GM12872 (cell line): ENCODE measurements at regions not wholly inside any gene's neighbourhood (a gene's known extent, or its start where the extent isn't known, plus 50 kb on each side); places are given as distances from the start of the nearest gene placed in this dataset.

ENCODE experiments used
- TF ChIP-seq, protein P1 (sequence below): IDR thresholded peaks from 3 replicates; pipeline ENCODE4 v1.5.1; 2011; ENCODE audit warnings: low read depth, mild to moderate bottlenecking, low read length, moderate library complexity; ENCODE audit not compliant: insufficient read depth

DNA sequence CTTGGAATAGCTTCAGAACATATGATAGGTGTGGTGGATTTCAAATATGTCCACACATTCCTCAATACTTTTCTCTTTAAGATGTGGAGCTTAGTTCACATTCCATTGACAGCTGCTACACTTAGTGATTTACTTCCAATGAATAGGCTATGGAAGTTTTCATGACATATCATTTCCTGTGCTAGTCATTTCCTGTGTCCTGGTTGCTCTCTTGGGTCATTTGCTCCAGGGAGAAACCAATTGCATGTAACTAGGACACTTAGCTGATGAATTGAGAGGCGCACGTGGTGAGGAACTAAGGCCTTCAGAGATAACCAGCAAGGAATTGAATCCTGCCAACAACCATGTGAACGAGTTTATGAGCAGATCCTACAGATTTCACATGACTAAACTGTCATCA lies 120.9 kb downstream of the SLC17A6 start:
- TF ChIP-seq, protein P1, sequence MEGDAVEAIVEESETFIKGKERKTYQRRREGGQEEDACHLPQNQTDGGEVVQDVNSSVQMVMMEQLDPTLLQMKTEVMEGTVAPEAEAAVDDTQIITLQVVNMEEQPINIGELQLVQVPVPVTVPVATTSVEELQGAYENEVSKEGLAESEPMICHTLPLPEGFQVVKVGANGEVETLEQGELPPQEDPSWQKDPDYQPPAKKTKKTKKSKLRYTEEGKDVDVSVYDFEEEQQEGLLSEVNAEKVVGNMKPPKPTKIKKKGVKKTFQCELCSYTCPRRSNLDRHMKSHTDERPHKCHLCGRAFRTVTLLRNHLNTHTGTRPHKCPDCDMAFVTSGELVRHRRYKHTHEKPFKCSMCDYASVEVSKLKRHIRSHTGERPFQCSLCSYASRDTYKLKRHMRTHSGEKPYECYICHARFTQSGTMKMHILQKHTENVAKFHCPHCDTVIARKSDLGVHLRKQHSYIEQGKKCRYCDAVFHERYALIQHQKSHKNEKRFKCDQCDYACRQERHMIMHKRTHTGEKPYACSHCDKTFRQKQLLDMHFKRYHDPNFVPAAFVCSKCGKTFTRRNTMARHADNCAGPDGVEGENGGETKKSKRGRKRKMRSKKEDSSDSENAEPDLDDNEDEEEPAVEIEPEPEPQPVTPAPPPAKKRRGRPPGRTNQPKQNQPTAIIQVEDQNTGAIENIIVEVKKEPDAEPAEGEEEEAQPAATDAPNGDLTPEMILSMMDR = no peak

DNA sequence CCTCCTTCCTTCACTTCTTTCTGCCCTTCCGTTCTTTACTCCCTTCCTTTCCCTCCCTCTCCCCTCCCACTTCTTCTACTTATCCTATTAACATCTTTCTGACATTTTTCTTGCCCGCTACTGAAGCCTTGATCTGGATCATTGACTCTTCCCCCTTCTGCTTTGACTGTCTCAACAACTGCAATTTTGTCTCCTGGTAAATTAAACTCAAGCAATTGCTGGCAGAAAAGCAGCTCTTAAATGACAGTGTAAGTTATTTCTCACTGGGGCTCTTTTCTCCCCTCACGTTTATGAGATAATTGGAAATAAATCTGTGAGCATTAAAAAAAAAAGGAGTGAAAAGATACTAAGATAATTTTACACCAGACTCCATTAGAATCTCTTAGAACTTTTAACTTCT lies 120.0 kb downstream of the SLC17A6 start:
- TF ChIP-seq, protein P1 = no peak

DNA sequence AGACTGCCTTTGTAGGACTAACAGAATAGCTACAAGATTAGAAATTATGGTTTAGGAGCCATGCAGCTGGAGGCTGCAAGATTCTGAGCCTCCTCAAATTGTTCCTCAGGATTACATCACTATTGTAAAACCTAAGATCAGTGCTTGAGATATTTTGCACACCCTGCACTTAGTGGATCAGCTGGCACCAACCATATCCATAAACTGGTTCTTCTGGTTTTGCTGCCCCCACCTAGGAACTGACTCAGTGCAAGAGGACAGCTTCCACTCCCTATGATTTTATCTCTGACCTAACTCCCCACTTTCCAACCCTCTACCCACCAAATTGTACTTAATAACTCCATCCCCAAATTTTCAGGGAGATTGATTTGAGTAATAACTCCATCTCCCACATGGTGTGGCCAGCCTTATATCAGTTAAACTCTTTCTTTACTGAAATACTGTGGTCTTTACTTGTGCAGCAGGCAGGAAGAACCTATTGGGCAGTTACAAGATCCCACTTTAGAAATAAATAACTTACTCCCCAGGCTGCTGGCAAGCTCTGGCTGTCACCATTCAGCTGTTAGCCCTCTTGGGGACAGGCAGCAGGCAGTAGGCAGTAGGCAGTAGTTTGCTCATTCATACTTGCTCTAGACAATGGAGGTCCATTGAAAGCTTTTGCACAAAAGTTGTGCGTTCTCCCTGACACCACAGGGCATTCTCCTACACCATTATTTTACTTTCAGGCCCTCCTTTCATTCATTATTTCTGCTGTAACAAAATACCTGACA lies 119.0 kb downstream of the SLC17A6 start:
- TF ChIP-seq, protein P1 = no peak

DNA sequence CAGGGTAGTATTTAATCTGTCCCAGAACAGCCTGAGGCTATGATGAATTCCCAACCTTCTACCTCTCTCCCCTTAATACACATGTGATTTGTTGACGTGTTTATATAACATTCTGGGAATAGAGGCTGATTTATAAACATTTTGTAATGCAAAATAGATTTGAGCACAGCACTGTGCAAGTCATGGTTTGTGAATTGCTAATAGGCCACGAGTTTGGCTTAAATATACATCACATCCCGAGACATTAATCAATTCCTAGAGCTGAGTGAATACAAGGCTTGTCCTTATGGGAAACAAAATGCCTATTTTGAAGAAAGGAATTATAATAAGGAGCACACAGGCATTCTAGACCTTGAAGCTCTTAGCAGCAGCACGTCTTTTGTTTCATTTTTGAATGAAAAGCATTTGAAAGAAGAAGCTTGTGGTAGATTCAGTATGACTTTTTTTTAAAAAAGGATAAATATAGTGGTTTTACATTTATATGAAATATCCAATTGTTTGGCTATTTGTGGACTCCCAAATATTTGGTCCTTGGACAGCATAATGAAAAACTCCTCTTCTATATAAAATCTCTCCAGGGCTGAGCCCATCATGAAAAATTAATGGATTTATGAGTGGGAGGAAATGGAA lies 116.4 kb downstream of the SLC17A6 start:
- TF ChIP-seq, protein P1 = no peak

- TF ChIP-seq, protein P1 = no peak
These were observed 111.3 kb downstream of the SLC17A6 start for GRCh38 chr11:22449441-22449840.

- TF ChIP-seq, protein P1 = no peak
These were observed 105.9 kb downstream of the SLC17A6 start for GRCh38 chr11:22444076-22444475.

- TF ChIP-seq, protein P1 = no peak
These were observed 103.7 kb downstream of the SLC17A6 start for GRCh38 chr11:22441831-22442230.
